ENCODE measurements at regions not wholly inside any gene's neighbourhood (a gene's known extent, or its start where the extent isn't known, plus 50 kb on each side); places are given as distances from the start of the nearest gene placed in this dataset.

GRCh38 chr6:81863123-81863522 is 110.6 kb upstream of the TENT5A start:
- in situ Hi-C loops (cut with HindIII; ENCODE audit: low pct_unique_long_range_greater_than_20kb, low sequenced_read_pairs), result no loop called here
- no peaks in the 10 kb centered on the region for H3K36me3 ChIP-seq (ENCODE audit: control insufficient read depth, insufficient read depth, low read length)
- intact Hi-C loops (cut with micrococcal nuclease; ENCODE audit: unreplicated experiment), result no loop called here
- H3K27ac ChIP-seq (ENCODE audit: low read length), result no peak overlapping the region
- no peak overlapping the region for H3K4me3 ChIP-seq (ENCODE audit: low read depth in 2 of 2, low read length in 2 of 2)
- no TSS peak for BruUV-seq (replicated peaks)
- no peaks in the 10 kb centered on the region for H3K4me1 ChIP-seq (ENCODE audit: control insufficient read depth, insufficient read depth, low read length)
- TF ChIP-seq TCF7L2 (IDR thresholded peaks at IDR 0.05; ENCODE audit: low read depth, low read length) (no peak), REST (IDR thresholded peaks at IDR 0.05; ENCODE audit: insufficient read depth in 1 of 2, low read depth in 2 of 2, low read length in 1 of 2) (no peak), POLR2AphosphoS5 (IDR thresholded peaks at IDR 0.05; ENCODE audit: low read depth, low read length) (no peak), CTCF (IDR thresholded peaks at IDR 0.05) (no peak), SIN3A (IDR thresholded peaks at IDR 0.05; ENCODE audit: borderline replicate concordance, insufficient read depth, low read depth, low read length) (no peak)
- ChIA-PET POLR2A (no interaction called here), CTCF (no interaction called here)
- no peaks in the 10 kb centered on the region for H3K27me3 ChIP-seq (ENCODE audit: control insufficient read depth, insufficient read depth, low read length)
- no peak for ATAC-seq
- H3K9me3 ChIP-seq (ENCODE audit: control insufficient read depth, insufficient read depth, low read depth, low read length), result no peaks in the 10 kb centered on the region
- no peak for DNase-seq (ENCODE audit: low read depth, low spot score)

GRCh38 chr6:81861281-81861680 is 108.8 kb upstream of the TENT5A start:
- CTCF ChIA-PET, result no interaction called here
- no peak for TF ChIP-seq REST (IDR thresholded peaks at IDR 0.05; ENCODE audit: insufficient read depth in 1 of 2, low read depth in 2 of 2, low read length in 1 of 2)
- no peak for TF ChIP-seq POLR2AphosphoS5 (IDR thresholded peaks at IDR 0.05; ENCODE audit: low read depth, low read length)
- TF ChIP-seq SIN3A (IDR thresholded peaks at IDR 0.05; ENCODE audit: borderline replicate concordance, insufficient read depth, low read depth, low read length), result no peak
- TF ChIP-seq CTCF (IDR thresholded peaks at IDR 0.05), result no peak
- no peak for TF ChIP-seq TCF7L2 (IDR thresholded peaks at IDR 0.05; ENCODE audit: low read depth, low read length)
- BruUV-seq (replicated peaks), result no TSS peak
- DNase-seq (ENCODE audit: low read depth, low spot score) (no peak), ATAC-seq (no peak)
- POLR2A ChIA-PET, result no interaction called here
- Histone ChIP-seq H3K4me3 (ENCODE audit: low read depth in 2 of 2, low read length in 2 of 2) (no peak overlapping the region), H3K27ac (ENCODE audit: low read length) (no peak overlapping the region), H3K4me1 (ENCODE audit: control insufficient read depth, insufficient read depth, low read length) (no peaks in the 10 kb centered on the region), H3K36me3 (ENCODE audit: control insufficient read depth, insufficient read depth, low read length) (no peaks in the 10 kb centered on the region), H3K27me3 (ENCODE audit: control insufficient read depth, insufficient read depth, low read length) (no peaks in the 10 kb centered on the region), H3K9me3 (ENCODE audit: control insufficient read depth, insufficient read depth, low read depth, low read length) (no peaks in the 10 kb centered on the region)
- in situ Hi-C loops (cut with HindIII; ENCODE audit: low pct_unique_long_range_greater_than_20kb, low sequenced_read_pairs) (no loop called here), intact Hi-C loops (cut with micrococcal nuclease; ENCODE audit: unreplicated experiment) (no loop called here)

Data from Panc1 (cell line).